Gastroesophageal sphincter (tissue), 4 donors: ENCODE measurements at regions not wholly inside any gene's neighbourhood (a gene's known extent, or its start where the extent isn't known, plus 50 kb on each side); places are given as distances from the start of the nearest gene placed in this dataset.

Source experiments
- ATAC-seq: fragments of 150-250 bp; one replicate; pipeline ENCODE4 v1.9.1; 2016; ENCODE audit warnings: mild to moderate bottlenecking, moderate library complexity
- H3K27ac ChIP-seq, 4 donors: fragments of 200-600 bp; sonication (generic) in 3 of 4; 1 replicate in 3 of 4; 2 replicates in 1 of 4; pipeline ENCODE4 v1.5.1; 2016 to 2019
- H3K27me3 ChIP-seq: fragments of 200-600 bp; sonication (generic); one replicate; pipeline ENCODE4 v1.5.1; 2019
- H3K36me3 ChIP-seq, 2 donors: fragments of 200-600 bp; sonication (generic); one replicate each; pipeline ENCODE4 v1.5.1; 2019; ENCODE audit warnings: control low read depth in 1 of 2
- H3K4me1 ChIP-seq, 3 donors: fragments of 200-600 bp; sonication (generic); 1 replicate in 2 of 3; 2 replicates in 1 of 3; pipeline ENCODE4 v1.5.1; 2016 to 2019; ENCODE audit warnings: control low read depth in 2 of 3
- H3K4me3 ChIP-seq, 2 donors: fragments of 200-600 bp; sonication (generic); one replicate each; pipeline ENCODE4 v1.5.1; 2019; ENCODE audit warnings: mild to moderate bottlenecking in 1 of 2, moderate library complexity in 1 of 2
- H3K9me3 ChIP-seq, 3 donors: fragments of 200-600 bp; sonication (generic); one replicate each; pipeline ENCODE4 v1.5.1; 2017 to 2019; ENCODE audit warnings: control low read depth in 2 of 3
- EP300 ChIP-seq: sonication (generic); formaldehyde crosslinking; IDR thresholded peaks from one replicate; pipeline ENCODE4 v1.6.1; 2017; ENCODE audit warnings: antibody characterized with exemption, mild to moderate bottlenecking
- POLR2A ChIP-seq, 2 donors: fragments of 450-650 bp; IDR thresholded peaks; one replicate each; pipeline ENCODE4 v1.6.1; 2017; ENCODE audit warnings: antibody characterized with exemption in 2 of 2, mild to moderate bottlenecking in 2 of 2, moderate library complexity in 1 of 2
- POLR2AphosphoS5 ChIP-seq: sonication (generic); formaldehyde crosslinking; IDR thresholded peaks from one replicate; pipeline ENCODE4 v1.6.1; 2017; ENCODE audit warnings: antibody characterized with exemption
- WGBS, 2 donors: methylation state at CpG; one replicate each; pipeline ENCODE4 v1.1.5; 2018; ENCODE audit warnings: low coverage in 1 of 2; 5-methylcytosine and 5-hydroxymethylcytosine counted together
- TF ChIP-seq, protein P1 (sequence below), 4 experiments: fragments of 200-600 bp in 2 of 4; fragments of 450-650 bp in 2 of 4; sonication (generic) in 1 of 4; IDR thresholded peaks; one replicate each; pipeline ENCODE4 v1.5.1; 2017 to 2019; ENCODE audit warnings: antibody characterized with exemption in 4 of 4, mild to moderate bottlenecking in 2 of 4, moderate library complexity in 2 of 4

DNA sequence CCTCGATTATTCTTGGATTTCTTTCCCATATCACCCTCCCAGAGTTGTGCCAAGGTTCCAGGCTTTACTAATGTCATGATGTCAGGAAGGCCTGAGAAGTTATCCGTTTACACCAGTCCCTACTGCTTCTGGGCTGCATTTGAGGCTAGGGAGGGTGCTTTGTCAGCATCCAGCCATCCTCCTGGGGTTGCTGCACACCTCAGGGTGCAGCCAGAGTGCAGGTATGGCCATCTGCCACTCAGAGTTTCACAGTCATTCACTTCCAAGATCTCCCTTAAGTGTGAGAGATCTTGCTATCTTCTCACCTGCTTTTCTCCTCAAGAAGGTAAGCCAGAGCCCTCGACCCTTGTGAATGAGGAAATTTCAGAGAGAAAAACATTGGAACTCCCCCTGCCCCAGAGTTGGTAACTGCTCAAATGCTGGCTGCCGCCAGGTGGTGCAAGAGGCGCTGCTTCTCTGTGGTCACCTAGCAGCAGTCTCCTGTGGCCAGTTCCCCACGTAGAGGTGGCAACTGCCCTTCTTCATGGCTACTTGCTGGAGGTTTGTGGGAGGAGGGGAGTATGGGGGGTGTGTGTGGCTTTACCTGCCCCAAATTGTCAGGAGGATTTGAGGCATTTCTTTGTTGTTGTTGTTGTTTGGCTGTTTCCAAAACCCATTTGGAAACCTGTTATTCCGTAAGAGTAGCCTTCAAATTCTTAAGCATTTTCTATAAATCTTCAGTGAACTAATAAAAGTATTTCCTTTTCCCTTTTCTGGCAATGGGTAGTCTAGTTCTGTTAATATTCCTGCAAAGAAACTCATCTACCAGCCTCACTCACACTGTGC, 259.6 kb upstream of the DMRT1 start:
- WGBS, 2 donors = 84 to 94% methylated on average over 3 of the region's 7 CpGs
- Histone ChIP-seq H3K9me3 (no peaks in the 10 kb centered on the region), H3K4me1 (no peaks in the 10 kb centered on the region), H3K27ac (no peak overlapping the region), H3K27me3 (no peaks in the 10 kb centered on the region), H3K4me3 (no peak overlapping the region), H3K36me3 (no peaks in the 10 kb centered on the region)
- ATAC-seq = no peak
- TF ChIP-seq, protein P1, sequence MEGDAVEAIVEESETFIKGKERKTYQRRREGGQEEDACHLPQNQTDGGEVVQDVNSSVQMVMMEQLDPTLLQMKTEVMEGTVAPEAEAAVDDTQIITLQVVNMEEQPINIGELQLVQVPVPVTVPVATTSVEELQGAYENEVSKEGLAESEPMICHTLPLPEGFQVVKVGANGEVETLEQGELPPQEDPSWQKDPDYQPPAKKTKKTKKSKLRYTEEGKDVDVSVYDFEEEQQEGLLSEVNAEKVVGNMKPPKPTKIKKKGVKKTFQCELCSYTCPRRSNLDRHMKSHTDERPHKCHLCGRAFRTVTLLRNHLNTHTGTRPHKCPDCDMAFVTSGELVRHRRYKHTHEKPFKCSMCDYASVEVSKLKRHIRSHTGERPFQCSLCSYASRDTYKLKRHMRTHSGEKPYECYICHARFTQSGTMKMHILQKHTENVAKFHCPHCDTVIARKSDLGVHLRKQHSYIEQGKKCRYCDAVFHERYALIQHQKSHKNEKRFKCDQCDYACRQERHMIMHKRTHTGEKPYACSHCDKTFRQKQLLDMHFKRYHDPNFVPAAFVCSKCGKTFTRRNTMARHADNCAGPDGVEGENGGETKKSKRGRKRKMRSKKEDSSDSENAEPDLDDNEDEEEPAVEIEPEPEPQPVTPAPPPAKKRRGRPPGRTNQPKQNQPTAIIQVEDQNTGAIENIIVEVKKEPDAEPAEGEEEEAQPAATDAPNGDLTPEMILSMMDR (IDR thresholded peaks at IDR 0.05) = peak in 1 of 4 experiments; percentile 11
- no peak for TF ChIP-seq POLR2AphosphoS5

DNA sequence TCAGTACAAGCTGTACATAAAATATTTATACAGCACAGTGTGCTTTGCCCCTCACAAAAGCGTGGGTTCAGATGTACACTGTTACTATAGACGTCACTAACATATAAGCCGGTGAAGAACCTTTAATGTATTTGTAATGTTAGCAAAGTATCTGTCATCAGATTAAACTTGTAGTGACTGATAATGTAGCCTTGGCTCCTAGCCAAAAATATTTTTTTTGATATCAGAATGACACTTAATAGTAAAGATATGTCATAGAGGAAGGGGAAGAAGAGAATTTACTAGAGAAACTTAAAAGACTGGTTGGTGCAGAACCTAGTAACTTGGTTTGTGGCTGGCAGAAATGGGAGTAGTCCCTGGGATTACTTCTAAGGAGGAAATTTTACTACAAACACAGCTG, 258.7 kb upstream of the DMRT1 start:
- ATAC-seq = no peak
- no peaks in the 10 kb centered on the region for H3K36me3 ChIP-seq
- no peaks in the 10 kb centered on the region for H3K27me3 ChIP-seq
- H3K4me1 ChIP-seq = no peaks in the 10 kb centered on the region
- TF ChIP-seq, protein P1 (IDR thresholded peaks at IDR 0.05) = no peak
- TF ChIP-seq EP300 = no peak
- TF ChIP-seq POLR2AphosphoS5 = no peak
- no peak for TF ChIP-seq POLR2A (IDR thresholded peaks at IDR 0.05)
- 70 to 82% methylated on average over 3 of the region's 3 CpGs for WGBS, 2 donors
- no peaks in the 10 kb centered on the region for H3K9me3 ChIP-seq
- no peak overlapping the region for H3K4me3 ChIP-seq
- H3K27ac ChIP-seq = no peak overlapping the region

GRCh38 chr9:587527-587926, 254.0 kb upstream of the DMRT1 start:
- WGBS, 2 donors = 86 to 93% methylated on average over 2 of the region's 2 CpGs
- Histone ChIP-seq H3K27me3 (no peaks in the 10 kb centered on the region), H3K9me3 (no peaks in the 10 kb centered on the region), H3K36me3 (no peaks in the 10 kb centered on the region), H3K4me3 (no peak overlapping the region), H3K27ac (no peak overlapping the region), H3K4me1 (peaks cover 5 to 26% (median 11%) of the 10 kb centered on the region in 3 donors)
- TF ChIP-seq, protein P1 (IDR thresholded peaks at IDR 0.05) = no peak
- no peak for TF ChIP-seq EP300
- ATAC-seq = no peak

GRCh38 chr9:588981-589380, 252.5 kb upstream of the DMRT1 start:
- H3K27ac ChIP-seq = peak overlapping the region in 3 of 4 donors; percentile 42 to 59 (median 51)
- no peaks in the 10 kb centered on the region for H3K27me3 ChIP-seq
- H3K4me3 ChIP-seq = no peak overlapping the region
- ATAC-seq = no peak
- H3K9me3 ChIP-seq = no peaks in the 10 kb centered on the region
- no peak for TF ChIP-seq POLR2AphosphoS5
- TF ChIP-seq EP300 = no peak
- TF ChIP-seq, protein P1 (IDR thresholded peaks at IDR 0.05) = no peak
- TF ChIP-seq POLR2A (IDR thresholded peaks at IDR 0.05) = no peak
- WGBS, 2 donors = 78 to 91% methylated on average over 1 to 3 of the region's 3 CpGs
- H3K4me1 ChIP-seq = peaks cover 5 to 26% (median 11%) of the 10 kb centered on the region in 3 donors
- no peaks in the 10 kb centered on the region for H3K36me3 ChIP-seq

- TF ChIP-seq POLR2AphosphoS5 (no peak), POLR2A (IDR thresholded peaks at IDR 0.05) (no peak), EP300 (no peak)
- TF ChIP-seq, protein P1 (IDR thresholded peaks at IDR 0.05) = no peak
- Histone ChIP-seq H3K9me3 (no peaks in the 10 kb centered on the region), H3K27ac (peak overlapping the region in 3 of 4 donors; percentile 42 to 59 (median 51)), H3K4me1 (peaks cover 5 to 26% (median 11%) of the 10 kb centered on the region in 3 donors), H3K36me3 (no peaks in the 10 kb centered on the region), H3K4me3 (no peak overlapping the region), H3K27me3 (no peaks in the 10 kb centered on the region)
- 0% methylated on average over 2 of the region's 3 CpGs for WGBS, 2 donors
- ATAC-seq = peak; percentile 89
Observed at GRCh38 chr9:589723-590122, 251.8 kb upstream of the DMRT1 start.
